HCT116 (cell line): ENCODE measurements at regions not wholly inside any gene's neighbourhood (a gene's known extent, or its start where the extent isn't known, plus 50 kb on each side); places are given as distances from the start of the nearest gene placed in this dataset.

Experiments used
- ATAC-seq: fragments of 200-7000 bp; cut with Tn5 transposase; 2 replicates; pipeline ENCODE4 v1.9.1; 2020; ENCODE audit warnings: mild to moderate bottlenecking, moderate library complexity
- BruUV-seq: library from RNA; stranded (reverse); fragments of 400-500 nt; replicated peaks from 2 replicates; lab custom pipeline; 2021; lab: Mats Ljungman, UMichigan
- CTCF ChIA-PET: fragments of 300-600 bp; sonication (Branson Sonifier 250); formaldehyde crosslinking; loops from one replicate; lab custom pipeline; 2021; ENCODE audit warnings: antibody characterized with exemption; lab: Charles Lee
- POLR2A ChIA-PET: fragments of 300-600, 350-600 bp; sonication (Branson Sonifier 250); formaldehyde crosslinking; loops from one replicate; lab custom pipeline; 2021; ENCODE audit warnings: antibody characterized with exemption; lab: Charles Lee
- RAD21 ChIA-PET, 2 experiments: fragments of 300-600 bp; sonication (Branson Sonifier 250); formaldehyde crosslinking; loops; one replicate each; lab custom pipeline; 2023; ENCODE audit warnings: low total read pairs in 2 of 2; ENCODE audit not compliant: uncharacterized antibody in 2 of 2, unreplicated experiment in 2 of 2, low non-redundant PET in 1 of 2; lab: Charles Lee
- DNase-seq: peaks from one replicate; pipeline ENCODE4 v3.0.0-alpha.2; 2010; ENCODE audit warnings: low read depth, low spot score
- H2AFZ ChIP-seq: fragments of 200-600 bp; shearing (Covaris generic), sonication (generic); 2 replicates; pipeline ENCODE4 v1.6.1; 2017; ENCODE audit warnings: low read depth, mixed run types, mixed read lengths, antibody characterized with exemption, low read length; ENCODE audit not compliant: poor library complexity, severe bottlenecking
- H3K27ac ChIP-seq: 2 replicates; pipeline ENCODE4 v1.5.1; 2012; ENCODE audit warnings: low read depth, low read length
- H3K27me3 ChIP-seq: fragments of 200-600 bp; sonication (generic); 2 replicates; pipeline ENCODE4 v1.6.1; 2016; ENCODE audit warnings: mixed run types, low read length, mixed read lengths; ENCODE audit not compliant: insufficient read depth
- H3K36me3 ChIP-seq, 2 experiments: fragments of 200-500 bp in 1 of 2; fragments of 200-600 bp in 1 of 2; sonication (Bioruptor generic) in 1 of 2; sonication (generic) in 1 of 2; 2 replicates each; pipeline versions ENCODE4 v1.5.1 to v1.6.1; 2014 to 2016; ENCODE audit warnings: low read length in 2 of 2, inconsistent platforms in 1 of 2, mixed read lengths in 1 of 2, mixed run types in 1 of 2; ENCODE audit not compliant: insufficient read depth in 2 of 2, control insufficient read depth in 1 of 2
- H3K4me1 ChIP-seq, 2 experiments: fragments of 200-600 bp in 1 of 2; sonication (generic) in 1 of 2; 2 replicates each; pipeline versions ENCODE4 v1.5.1 to v1.6.1; 2012 to 2017; ENCODE audit warnings: low read length in 2 of 2, inconsistent platforms in 1 of 2, mild to moderate bottlenecking in 1 of 2, mixed read lengths in 1 of 2, mixed run types in 1 of 2, moderate library complexity in 1 of 2; ENCODE audit not compliant: insufficient read depth in 2 of 2, control insufficient read depth in 1 of 2
- H3K4me2 ChIP-seq: fragments of 200-600 bp; sonication (generic); 2 replicates; pipeline ENCODE4 v1.6.1; 2017; ENCODE audit warnings: mixed run types, low read length, mixed read lengths
- H3K4me3 ChIP-seq, 2 experiments: fragments of 200-600 bp in 1 of 2; sonication (generic) in 1 of 2; replicated peaks in 1 of 2; 2 replicates each; pipeline ENCODE4 v1.5.1; 2011 to 2016; ENCODE audit warnings: low read length in 2 of 2, control low read depth in 1 of 2, low read depth in 1 of 2, mild to moderate bottlenecking in 1 of 2, mixed read lengths in 1 of 2, mixed run types in 1 of 2
- H3K79me2 ChIP-seq: fragments of 200-600 bp; sonication (generic); 2 replicates; pipeline ENCODE4 v1.6.1; 2017; ENCODE audit warnings: mild to moderate bottlenecking, mixed run types, low read length, moderate library complexity, mixed read lengths; ENCODE audit not compliant: insufficient read depth
- H3K9ac ChIP-seq: fragments of 200-600 bp; sonication (generic); 2 replicates; pipeline ENCODE4 v1.6.1; 2016; ENCODE audit warnings: low read length, mixed read lengths
- H3K9me2 ChIP-seq: fragments of 200-600 bp; sonication (generic), shearing (Covaris generic); 2 replicates; pipeline ENCODE4 v1.6.1; 2017; ENCODE audit warnings: mixed run types, mild to moderate bottlenecking, moderate library complexity; ENCODE audit not compliant: insufficient read depth
- H3K9me3 ChIP-seq, 2 experiments: fragments of 200-500 bp in 1 of 2; fragments of 200-600 bp in 1 of 2; sonication (Bioruptor generic) in 1 of 2; sonication (generic) in 1 of 2; 2 replicates each; pipeline ENCODE4 v1.6.1; 2014 to 2017; ENCODE audit warnings: low read length in 2 of 2, mixed read lengths in 2 of 2, inconsistent platforms in 1 of 2, low read depth in 1 of 2, mild to moderate bottlenecking in 1 of 2, mixed run types in 1 of 2, moderate library complexity in 1 of 2; ENCODE audit not compliant: control insufficient read depth in 1 of 2, insufficient read depth in 1 of 2
- H4K20me1 ChIP-seq: fragments of 200-600 bp; sonication (generic), shearing (Covaris generic); 2 replicates; pipeline ENCODE4 v1.6.1; 2017; ENCODE audit warnings: mixed run types, mild to moderate bottlenecking, moderate library complexity; ENCODE audit not compliant: insufficient read depth
- ATF3 ChIP-seq: IDR thresholded peaks from 2 replicates; pipeline ENCODE4 v1.6.1; 2012
- CBX3 ChIP-seq: IDR thresholded peaks from 2 replicates; pipeline ENCODE4 v1.6.1; 2012; ENCODE audit warnings: low read depth
- CEBPB ChIP-seq: IDR thresholded peaks from 2 replicates; pipeline ENCODE4 v1.6.1; 2012; ENCODE audit warnings: low read depth
- CTCF ChIP-seq, 3 experiments: fragments of 200-600 bp in 1 of 3; sonication (generic) in 1 of 3; IDR thresholded peaks in 2 of 3; conservative IDR thresholded peaks in 1 of 3; 2 replicates each; pipeline ENCODE4 v1.5.1; 2012 to 2017; ENCODE audit warnings: low read depth in 2 of 3, low read length in 2 of 3, antibody characterized with exemption in 1 of 3, borderline replicate concordance in 1 of 3, control low read depth in 1 of 3, mild to moderate bottlenecking in 1 of 3, mixed read lengths in 1 of 3, mixed run types in 1 of 3, moderate library complexity in 1 of 3; ENCODE audit not compliant: insufficient read depth in 1 of 3
- EGR1 ChIP-seq: IDR thresholded peaks from 2 replicates; pipeline ENCODE4 v1.6.1; 2012; ENCODE audit warnings: low read depth
- EZH2phosphoT487 ChIP-seq: fragments of 200-600 bp; IDR thresholded peaks from 2 replicates; pipeline ENCODE4 v1.6.1; 2018; ENCODE audit warnings: antibody characterized with exemption, borderline replicate concordance
- FOSL1 ChIP-seq: IDR thresholded peaks from 2 replicates; pipeline ENCODE4 v1.6.1; 2012; ENCODE audit warnings: low read depth
- MAX ChIP-seq: IDR thresholded peaks from 2 replicates; pipeline ENCODE4 v1.6.1; 2012
- POLR2A ChIP-seq: IDR thresholded peaks from 2 replicates; pipeline ENCODE4 v1.7.0; 2011; ENCODE audit warnings: borderline replicate concordance; ENCODE audit not compliant: insufficient read depth, insufficient read length; ENCODE audit errors: extremely low read depth
- POLR2AphosphoS5 ChIP-seq: IDR thresholded peaks from 2 replicates; pipeline ENCODE4 v1.6.1; 2011; ENCODE audit warnings: mild to moderate bottlenecking, low read depth, low read length, moderate library complexity
- RAD21 ChIP-seq: IDR thresholded peaks from 2 replicates; pipeline ENCODE4 v1.6.1; 2012; ENCODE audit warnings: low read depth, mild to moderate bottlenecking
- ZBTB33 ChIP-seq: IDR thresholded peaks from 2 replicates; pipeline ENCODE4 v1.6.1; 2011; ENCODE audit warnings: mild to moderate bottlenecking, low read length, moderate library complexity; ENCODE audit not compliant: insufficient replicate concordance; ENCODE audit errors: extremely low read depth
- ZFX ChIP-seq: fragments of 450-650 bp; IDR thresholded peaks from 2 replicates; pipeline ENCODE4 v1.6.1; 2017
- ZNF274 ChIP-seq: fragments of 200-500 bp; sonication (Bioruptor generic); IDR thresholded peaks from 2 replicates; pipeline ENCODE4 v1.6.1; 2014; ENCODE audit warnings: mild to moderate bottlenecking, low read depth, low read length, inconsistent platforms
- intact Hi-C: fragments of 100-400 bp; cut with micrococcal nuclease; formaldehyde crosslinking; loops from 2 replicates; pipeline ENCODE4 v1.10.0; 2022

GRCh38 chrX:113580486-113580885 lies 739.9 kb upstream of the AMOT start (continued):
- TF ChIP-seq CEBPB, result no peak
- no peak for TF ChIP-seq ZFX

GRCh38 chrX:113558576-113558975 lies 717.9 kb upstream of the AMOT start:
- POLR2A ChIA-PET, result no interaction called here
- TF ChIP-seq POLR2AphosphoS5, result no peak
- TF ChIP-seq ZNF274, result no peak
- TF ChIP-seq ATF3, result no peak
- TF ChIP-seq EGR1, result no peak
- Histone ChIP-seq H2AFZ (no peak overlapping the region), H3K36me3 (no peaks in the 10 kb centered on the region), H4K20me1 (no peaks in the 10 kb centered on the region), H3K27ac (no peak overlapping the region), H3K79me2 (no peaks in the 10 kb centered on the region), H3K4me1 (no peaks in the 10 kb centered on the region), H3K9ac (no peak overlapping the region), H3K4me3 (no peak overlapping the region), H3K27me3 (no peaks in the 10 kb centered on the region), H3K9me3 (no peaks in the 10 kb centered on the region), H3K4me2 (no peak overlapping the region), H3K9me2 (no peaks in the 10 kb centered on the region)
- RAD21 ChIA-PET, result no interaction called here
- BruUV-seq, result no TSS peak
- CTCF ChIA-PET, result no interaction called here
- DNase-seq, result no peak
- intact Hi-C loops, result no loop called here
- no peak for ATAC-seq

- ChIA-PET RAD21 (no interaction called here), POLR2A (no interaction called here), CTCF (no interaction called here)
These were observed 711.3 kb upstream of the AMOT start for GRCh38 chrX:113551919-113552318.

More at GRCh38 chrX:113551919-113552318, 711.3 kb upstream of the AMOT start:
- Histone ChIP-seq H3K9me3 (no peaks in the 10 kb centered on the region), H3K4me1 (no peaks in the 10 kb centered on the region), H3K27me3 (no peaks in the 10 kb centered on the region), H3K27ac (no peak overlapping the region), H3K36me3 (no peaks in the 10 kb centered on the region), H2AFZ (no peak overlapping the region), H3K9me2 (no peaks in the 10 kb centered on the region), H4K20me1 (no peaks in the 10 kb centered on the region), H3K4me2 (no peak overlapping the region), H3K9ac (no peak overlapping the region), H3K79me2 (no peaks in the 10 kb centered on the region), H3K4me3 (no peak overlapping the region)
- no TSS peak for BruUV-seq
- ATAC-seq (no peak), DNase-seq (no peak)
- intact Hi-C loops, result no loop called here
- TF ChIP-seq POLR2A (no peak), MAX (no peak), EGR1 (no peak), ZBTB33 (no peak), RAD21 (no peak), CEBPB (no peak), CTCF (IDR thresholded peaks at IDR 0.05 in 2 of 3, conservative IDR thresholded peaks at IDR 0.05 in 1 of 3; ENCODE audit: borderline replicate concordance in 1 of 3, insufficient read depth in 1 of 3, low read depth in 2 of 3, low read length in 2 of 3) (no peak), EZH2phosphoT487 (no peak), FOSL1 (no peak), CBX3 (no peak)
